Suprapubic skin (tissue), 4 donors: ENCODE measurements at regions not wholly inside any gene's neighbourhood (a gene's known extent, or its start where the extent isn't known, plus 50 kb on each side); places are given as distances from the start of the nearest gene placed in this dataset.

Experiments
- DNase-seq, 2 donors: peaks; one replicate each; pipeline ENCODE4 v3.0.0-alpha.2; 2019; ENCODE audit warnings: low spot score in 2 of 2
- H3K27ac ChIP-seq: fragments of 200-600 bp; sonication (generic); one replicate; pipeline ENCODE4 v1.5.1; 2019
- H3K27me3 ChIP-seq: fragments of 200-600 bp; sonication (generic); one replicate; pipeline ENCODE4 v1.5.1; 2019
- H3K36me3 ChIP-seq: fragments of 200-600 bp; sonication (generic); one replicate; pipeline ENCODE4 v1.5.1; 2019
- H3K4me1 ChIP-seq: fragments of 200-600 bp; sonication (generic); one replicate; pipeline ENCODE4 v1.5.1; 2019
- H3K4me3 ChIP-seq: fragments of 200-600 bp; sonication (generic); one replicate; pipeline ENCODE4 v1.5.1; 2019; ENCODE audit warnings: mild to moderate bottlenecking
- H3K9me3 ChIP-seq: fragments of 200-600 bp; sonication (generic); one replicate; pipeline ENCODE4 v1.5.1; 2019
- EP300 ChIP-seq: sonication (generic); formaldehyde crosslinking; IDR thresholded peaks from one replicate; pipeline ENCODE4 v1.6.1; 2017; ENCODE audit warnings: antibody characterized with exemption
- POLR2A ChIP-seq, 2 donors: fragments of 450-650 bp; IDR thresholded peaks; one replicate each; pipeline ENCODE4 v1.6.1; 2017; ENCODE audit warnings: antibody characterized with exemption in 2 of 2, mild to moderate bottlenecking in 2 of 2, moderate library complexity in 2 of 2
- POLR2AphosphoS5 ChIP-seq, 3 donors: sonication (generic); formaldehyde crosslinking; IDR thresholded peaks; one replicate each; pipeline ENCODE4 v1.6.1; 2017; ENCODE audit warnings: antibody characterized with exemption in 3 of 3
- WGBS: methylation state at CpG from one replicate; pipeline ENCODE4 v1.1.5; 2018; 5-methylcytosine and 5-hydroxymethylcytosine counted together
- TF ChIP-seq, protein P1 (sequence below), 2 donors: fragments of 200-600 bp in 1 of 2; fragments of 450-650 bp in 1 of 2; sonication (generic) in 1 of 2; IDR thresholded peaks; one replicate each; pipeline ENCODE4 v1.5.1; 2016 to 2019; ENCODE audit warnings: antibody characterized with exemption in 2 of 2, mild to moderate bottlenecking in 1 of 2, moderate library complexity in 1 of 2

- no peak for DNase-seq
- no peaks in the 10 kb centered on the region for H3K27me3 ChIP-seq
- H3K9me3 ChIP-seq: no peaks in the 10 kb centered on the region
- H3K27ac ChIP-seq: no peak overlapping the region
- no peaks in the 10 kb centered on the region for H3K36me3 ChIP-seq
- no peak overlapping the region for H3K4me3 ChIP-seq
- 90% methylated on average over 9 of the region's 9 CpGs for WGBS
- no peaks in the 10 kb centered on the region for H3K4me1 ChIP-seq
- TF ChIP-seq POLR2A (IDR thresholded peaks at IDR 0.05) (no peak), EP300 (no peak), POLR2AphosphoS5 (IDR thresholded peaks at IDR 0.05) (no peak)
- TF ChIP-seq, protein P1, sequence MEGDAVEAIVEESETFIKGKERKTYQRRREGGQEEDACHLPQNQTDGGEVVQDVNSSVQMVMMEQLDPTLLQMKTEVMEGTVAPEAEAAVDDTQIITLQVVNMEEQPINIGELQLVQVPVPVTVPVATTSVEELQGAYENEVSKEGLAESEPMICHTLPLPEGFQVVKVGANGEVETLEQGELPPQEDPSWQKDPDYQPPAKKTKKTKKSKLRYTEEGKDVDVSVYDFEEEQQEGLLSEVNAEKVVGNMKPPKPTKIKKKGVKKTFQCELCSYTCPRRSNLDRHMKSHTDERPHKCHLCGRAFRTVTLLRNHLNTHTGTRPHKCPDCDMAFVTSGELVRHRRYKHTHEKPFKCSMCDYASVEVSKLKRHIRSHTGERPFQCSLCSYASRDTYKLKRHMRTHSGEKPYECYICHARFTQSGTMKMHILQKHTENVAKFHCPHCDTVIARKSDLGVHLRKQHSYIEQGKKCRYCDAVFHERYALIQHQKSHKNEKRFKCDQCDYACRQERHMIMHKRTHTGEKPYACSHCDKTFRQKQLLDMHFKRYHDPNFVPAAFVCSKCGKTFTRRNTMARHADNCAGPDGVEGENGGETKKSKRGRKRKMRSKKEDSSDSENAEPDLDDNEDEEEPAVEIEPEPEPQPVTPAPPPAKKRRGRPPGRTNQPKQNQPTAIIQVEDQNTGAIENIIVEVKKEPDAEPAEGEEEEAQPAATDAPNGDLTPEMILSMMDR (IDR thresholded peaks at IDR 0.05): no peak
Measured at GRCh38 chr10:33808475-33808874, 474.0 kb upstream of the NRP1 start.

DNA sequence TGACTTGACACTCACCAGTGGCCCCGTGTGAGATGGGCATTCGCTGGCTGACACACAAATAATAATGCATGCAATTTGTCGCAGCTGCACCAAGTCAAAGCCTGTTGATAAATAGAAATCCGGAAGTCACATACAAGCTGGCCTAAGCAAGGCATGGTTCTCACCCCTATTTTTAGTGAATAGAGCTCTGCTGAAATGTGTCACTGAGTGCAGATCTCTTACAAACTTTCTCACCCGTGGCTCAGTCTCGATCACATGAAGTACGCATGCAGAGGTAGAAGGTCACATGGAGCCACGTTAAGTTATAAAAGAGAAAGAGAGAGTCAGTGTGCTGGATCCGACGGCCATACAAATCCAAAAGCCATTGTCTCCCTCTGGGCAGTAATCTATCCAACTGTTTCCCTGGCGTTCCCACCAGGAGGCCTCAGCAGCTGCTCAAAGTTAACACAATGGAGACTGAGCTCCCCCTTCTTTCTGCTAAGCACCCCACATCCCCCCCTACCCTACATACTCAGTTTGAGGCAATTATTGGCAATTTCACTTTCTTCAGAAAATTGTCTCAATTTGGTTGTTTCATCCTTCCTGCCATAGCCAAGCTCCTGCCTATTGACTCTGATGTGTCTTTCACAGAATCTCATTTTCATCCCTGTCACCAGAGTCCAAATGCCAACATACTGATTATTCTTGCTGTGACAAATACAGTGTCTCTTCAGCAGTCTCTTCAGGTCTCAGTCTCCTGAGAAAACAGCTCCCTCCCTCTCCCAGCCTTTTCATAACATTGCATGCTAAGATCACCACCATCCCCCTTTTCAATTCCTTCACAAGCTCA lies 473.3 kb upstream of the NRP1 start:
- no peak overlapping the region for H3K4me3 ChIP-seq

DNA sequence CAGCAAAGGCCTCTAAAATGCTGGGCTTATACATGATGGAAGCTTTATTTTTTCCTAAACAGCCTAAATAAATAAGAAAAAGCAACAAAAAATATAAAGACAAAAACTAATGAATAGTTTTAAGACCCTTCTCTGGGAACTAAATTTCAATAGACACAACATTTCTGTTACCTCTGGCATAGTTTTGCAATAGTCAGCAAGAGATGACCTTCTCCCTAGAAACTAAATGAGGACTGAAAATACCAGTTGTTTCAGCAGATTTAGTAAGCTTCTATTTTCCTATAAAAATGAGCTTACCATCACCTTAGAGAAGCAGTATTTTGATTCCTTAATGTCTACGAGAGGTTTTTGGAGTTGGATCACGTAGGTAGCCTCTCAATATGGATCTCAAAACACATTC lies 471.4 kb upstream of the NRP1 start:
- no peak for TF ChIP-seq EP300
- TF ChIP-seq, protein P1 (IDR thresholded peaks at IDR 0.05): no peak
- no peak for TF ChIP-seq POLR2A (IDR thresholded peaks at IDR 0.05)
- TF ChIP-seq POLR2AphosphoS5 (IDR thresholded peaks at IDR 0.05): no peak
- Histone ChIP-seq H3K4me3 (no peak overlapping the region), H3K27ac (no peak overlapping the region), H3K9me3 (no peaks in the 10 kb centered on the region), H3K27me3 (no peaks in the 10 kb centered on the region), H3K4me1 (no peaks in the 10 kb centered on the region), H3K36me3 (no peaks in the 10 kb centered on the region)
- WGBS: 99% methylated on average over 2 of the region's 2 CpGs
- no peak for DNase-seq

More for the DNA sequence above, 473.3 kb upstream of the NRP1 start:
- TF ChIP-seq, protein P1 (IDR thresholded peaks at IDR 0.05): no peak
- TF ChIP-seq EP300 (no peak), POLR2A (IDR thresholded peaks at IDR 0.05) (no peak), POLR2AphosphoS5 (IDR thresholded peaks at IDR 0.05) (no peak)
- Histone ChIP-seq H3K4me1 (no peaks in the 10 kb centered on the region), H3K27ac (no peak overlapping the region), H3K36me3 (no peaks in the 10 kb centered on the region), H3K27me3 (no peaks in the 10 kb centered on the region), H3K9me3 (no peaks in the 10 kb centered on the region)
- no peak for DNase-seq
- WGBS: 92% methylated on average over 11 of the region's 11 CpGs

DNA sequence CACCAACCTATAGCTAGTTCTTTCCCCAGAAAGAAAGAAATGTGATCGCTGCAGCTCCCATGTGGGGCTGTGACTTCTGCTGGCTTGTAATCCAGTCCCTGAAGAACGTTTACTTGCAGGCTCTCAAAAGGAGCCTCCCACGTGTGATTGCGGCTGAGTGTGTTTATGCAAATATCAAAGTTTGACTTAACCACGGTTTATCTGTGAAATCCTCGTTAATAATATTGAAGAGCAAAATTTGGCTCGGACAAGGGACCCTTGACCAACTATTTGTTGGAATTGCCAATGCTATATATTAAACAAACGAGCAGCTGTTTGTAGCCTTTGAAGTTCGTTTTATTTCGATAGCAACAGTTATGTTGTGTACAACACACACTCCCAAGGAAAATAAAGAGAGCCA lies 470.1 kb upstream of the NRP1 start:
- no peaks in the 10 kb centered on the region for H3K9me3 ChIP-seq
- TF ChIP-seq, protein P1 (IDR thresholded peaks at IDR 0.05): no peak
- TF ChIP-seq POLR2AphosphoS5 (IDR thresholded peaks at IDR 0.05) (no peak), EP300 (no peak), POLR2A (IDR thresholded peaks at IDR 0.05) (no peak)
- H3K27me3 ChIP-seq: no peaks in the 10 kb centered on the region
- H3K27ac ChIP-seq: no peak overlapping the region
- no peak for DNase-seq
- no peaks in the 10 kb centered on the region for H3K4me1 ChIP-seq
- no peaks in the 10 kb centered on the region for H3K36me3 ChIP-seq
- 88% methylated on average over 10 of the region's 10 CpGs for WGBS
- H3K4me3 ChIP-seq: no peak overlapping the region

DNA sequence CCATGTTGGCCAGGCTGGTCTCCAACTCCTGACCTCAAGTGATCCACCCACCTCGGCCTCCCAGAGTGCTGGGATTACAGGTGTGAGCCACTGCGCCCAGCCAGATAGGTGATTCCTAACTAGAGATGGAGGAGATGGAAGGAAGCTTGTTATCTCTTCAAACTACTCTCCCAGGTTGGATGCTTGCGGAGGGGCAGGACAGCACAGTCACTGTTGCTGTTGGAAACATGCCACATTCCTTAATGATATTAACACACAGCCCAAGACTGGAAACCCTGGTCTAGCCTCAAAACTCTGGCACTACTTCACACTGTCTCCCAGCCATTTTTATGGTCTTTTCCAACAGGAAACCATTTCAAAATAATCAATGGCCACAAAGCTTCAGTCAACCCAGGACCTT lies 468.8 kb upstream of the NRP1 start:
- no peak overlapping the region for H3K27ac ChIP-seq
- TF ChIP-seq EP300: no peak
- TF ChIP-seq POLR2AphosphoS5 (IDR thresholded peaks at IDR 0.05): no peak
- TF ChIP-seq, protein P1 (IDR thresholded peaks at IDR 0.05): no peak
- no peak for TF ChIP-seq POLR2A (IDR thresholded peaks at IDR 0.05)
- H3K4me3 ChIP-seq: no peak overlapping the region
- no peak for DNase-seq
- H3K36me3 ChIP-seq: no peaks in the 10 kb centered on the region
- H3K9me3 ChIP-seq: no peaks in the 10 kb centered on the region
- H3K4me1 ChIP-seq: no peaks in the 10 kb centered on the region
- no peaks in the 10 kb centered on the region for H3K27me3 ChIP-seq
- 84% methylated on average over 3 of the region's 3 CpGs for WGBS
